DND-41 (cell line): ENCODE measurements at regions not wholly inside any gene's neighbourhood (a gene's known extent, or its start where the extent isn't known, plus 50 kb on each side); places are given as distances from the start of the nearest gene placed in this dataset.

Experiments
- ATAC-seq: fragments of 200-7000 bp; cut with Tn5 transposase; 3 replicates; pipeline ENCODE4 v1.9.1; 2021; ENCODE audit warnings: low read depth; ENCODE audit not compliant: insufficient read depth
- DNase-seq: peaks from one replicate; pipeline ENCODE4 v3.0.0-alpha.2; 2020
- H2AFZ ChIP-seq: 2 replicates; pipeline ENCODE4 v1.6.0; 2012; ENCODE audit warnings: low read depth, low read length
- H3K27ac ChIP-seq: 2 replicates; pipeline ENCODE4 v1.5.1; 2012; ENCODE audit warnings: low read length, inconsistent platforms
- H3K27me3 ChIP-seq: fragments of 200-600 bp; sonication (generic); 2 replicates; pipeline ENCODE4 v1.6.0; 2012; ENCODE audit warnings: low read length, mild to moderate bottlenecking, inconsistent platforms; ENCODE audit not compliant: insufficient read depth, poor library complexity
- H3K36me3 ChIP-seq: 2 replicates; pipeline ENCODE4 v1.5.1; 2012; ENCODE audit warnings: low read length, inconsistent platforms; ENCODE audit not compliant: insufficient read depth
- H3K4me1 ChIP-seq: 2 replicates; pipeline ENCODE4 v1.5.1; 2012; ENCODE audit warnings: mild to moderate bottlenecking, low read length; ENCODE audit not compliant: insufficient read depth
- H3K4me2 ChIP-seq: 2 replicates; pipeline ENCODE4 v1.6.0; 2012; ENCODE audit warnings: mild to moderate bottlenecking, moderate library complexity, low read length, inconsistent platforms; ENCODE audit not compliant: insufficient read depth
- H3K4me3 ChIP-seq, 2 experiments: fragments of 200-600 bp in 1 of 2; shearing (Covaris generic) in 1 of 2; 2 replicates each; pipeline ENCODE4 v1.5.1; 2012 to 2016; ENCODE audit warnings: inconsistent platforms in 2 of 2, low read length in 2 of 2, mild to moderate bottlenecking in 2 of 2, low read depth in 1 of 2, moderate library complexity in 1 of 2
- H3K79me2 ChIP-seq: 2 replicates; pipeline ENCODE4 v1.6.0; 2012; ENCODE audit warnings: low read length, inconsistent platforms; ENCODE audit not compliant: insufficient read depth
- H3K9ac ChIP-seq: 2 replicates; pipeline ENCODE4 v1.6.0; 2012; ENCODE audit warnings: low read depth, mild to moderate bottlenecking, inconsistent platforms, low read length, moderate library complexity
- H3K9me3 ChIP-seq: 2 replicates; pipeline ENCODE4 v1.5.1; 2012; ENCODE audit warnings: low read length, moderate library complexity, mild to moderate bottlenecking, inconsistent platforms; ENCODE audit not compliant: insufficient read depth, severe bottlenecking
- H4K20me1 ChIP-seq: 2 replicates; pipeline ENCODE4 v1.6.0; 2012; ENCODE audit warnings: low read length; ENCODE audit not compliant: insufficient read depth
- CTCF ChIP-seq: IDR thresholded peaks from 2 replicates; pipeline ENCODE4 v1.5.1; 2012; ENCODE audit warnings: borderline replicate concordance, low read length, moderate library complexity, mild to moderate bottlenecking; ENCODE audit not compliant: poor library complexity, severe bottlenecking; ENCODE audit errors: extremely low read depth
- EZH2 ChIP-seq: IDR thresholded peaks from 3 replicates; pipeline ENCODE4 v1.6.1; 2012; ENCODE audit warnings: borderline replicate concordance, low read depth, mild to moderate bottlenecking, moderate library complexity, low read length, inconsistent platforms; ENCODE audit not compliant: severe bottlenecking

GRCh38 chr5:39608024-39608423 lies 183.2 kb upstream of the DAB2 start:
- no peaks in the 10 kb centered on the region for H3K79me2 ChIP-seq
- no peaks in the 10 kb centered on the region for H3K4me1 ChIP-seq
- H3K4me2 ChIP-seq, result no peak overlapping the region
- no peak for TF ChIP-seq CTCF
- TF ChIP-seq EZH2, result no peak
- no peak overlapping the region for H2AFZ ChIP-seq
- no peaks in the 10 kb centered on the region for H3K9me3 ChIP-seq
- H4K20me1 ChIP-seq, result no peaks in the 10 kb centered on the region
- ATAC-seq (no peak), DNase-seq (no peak)
- H3K4me3 ChIP-seq, result no peak overlapping the region
- H3K27ac ChIP-seq, result no peak overlapping the region
- no peaks in the 10 kb centered on the region for H3K36me3 ChIP-seq
- H3K9ac ChIP-seq, result no peak overlapping the region
- H3K27me3 ChIP-seq, result peaks cover 12% of the 10 kb centered on the region

GRCh38 chr5:39606591-39606990 lies 181.8 kb upstream of the DAB2 start:
- Histone ChIP-seq H3K4me2 (no peak overlapping the region), H3K36me3 (no peaks in the 10 kb centered on the region), H4K20me1 (no peaks in the 10 kb centered on the region), H3K9ac (no peak overlapping the region), H3K4me3 (no peak overlapping the region), H3K79me2 (no peaks in the 10 kb centered on the region), H3K27me3 (peaks cover 13% of the 10 kb centered on the region), H3K27ac (no peak overlapping the region), H3K9me3 (no peaks in the 10 kb centered on the region), H3K4me1 (no peaks in the 10 kb centered on the region), H2AFZ (no peak overlapping the region)
- DNase-seq (no peak), ATAC-seq (no peak)
- TF ChIP-seq CTCF (no peak), EZH2 (no peak)

GRCh38 chr5:39605588-39606575 lies 181.1 kb upstream of the DAB2 start:
- Histone ChIP-seq H3K27ac (no peak overlapping the region), H3K9ac (no peak overlapping the region)
- no peak for DNase-seq

More at GRCh38 chr5:39605588-39606575, 181.1 kb upstream of the DAB2 start:
- Histone ChIP-seq H2AFZ (no peak overlapping the region), H3K36me3 (no peaks in the 10 kb centered on the region), H3K27me3 (peaks cover 13% of the 10 kb centered on the region), H4K20me1 (no peaks in the 10 kb centered on the region), H3K4me1 (no peaks in the 10 kb centered on the region), H3K79me2 (no peaks in the 10 kb centered on the region), H3K4me2 (no peak overlapping the region), H3K9me3 (no peaks in the 10 kb centered on the region), H3K4me3 (no peak overlapping the region)
- ATAC-seq, result no peak
- TF ChIP-seq EZH2 (no peak), CTCF (no peak)
